ENCODE measurements at regions not wholly inside any gene's neighbourhood (a gene's known extent, or its start where the extent isn't known, plus 50 kb on each side); places are given as distances from the start of the nearest gene placed in this dataset.
"Not testable (repeated sequence)": the region's sequence is repeated elsewhere in the genome, so short reads cannot be mapped to it uniquely, and the experiment has no call there.

DNA sequence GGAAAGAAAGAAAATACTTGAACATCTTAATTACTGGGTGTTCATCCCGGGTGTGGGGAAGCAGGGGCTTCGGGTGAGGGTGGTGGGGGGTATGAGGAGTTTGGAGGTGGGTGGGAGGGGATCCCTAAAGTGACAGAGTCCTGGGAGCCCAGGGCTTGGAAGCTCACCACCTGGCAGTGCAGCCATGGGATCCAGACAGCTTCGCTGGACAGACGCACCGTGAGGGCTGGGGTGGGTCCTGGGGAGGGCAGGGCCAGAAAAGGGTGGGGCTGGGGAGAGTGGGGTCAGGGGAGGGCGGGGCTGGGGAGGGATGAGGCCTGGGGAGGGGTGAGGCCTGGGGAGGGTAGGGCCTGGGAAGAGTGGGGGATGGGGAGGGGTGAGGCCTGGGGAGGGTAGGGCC is 127.5 kb upstream of the LPCAT1 start:
- no peak for DNase-seq

DNA sequence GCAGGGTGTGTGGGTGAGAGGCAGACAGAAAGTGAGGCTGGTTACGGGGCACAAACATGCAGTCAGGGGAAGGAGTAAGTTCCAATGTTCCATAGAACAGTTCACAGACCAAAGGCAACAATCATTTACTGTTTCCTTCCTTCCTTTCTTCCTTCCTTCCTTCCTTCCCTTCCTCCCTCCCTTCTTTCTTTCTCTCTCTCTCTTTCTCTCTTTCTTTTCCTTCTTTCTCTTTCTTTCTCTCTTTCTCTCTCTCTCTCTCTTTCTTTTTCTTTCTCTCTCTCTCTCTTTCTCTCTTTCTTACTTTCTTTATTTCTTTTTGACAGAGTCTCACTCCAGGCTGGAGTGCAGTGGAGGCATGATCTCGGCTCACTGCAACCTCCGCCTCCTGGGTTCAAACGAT is 125.8 kb upstream of the LPCAT1 start:
- no peak for DNase-seq

DNA sequence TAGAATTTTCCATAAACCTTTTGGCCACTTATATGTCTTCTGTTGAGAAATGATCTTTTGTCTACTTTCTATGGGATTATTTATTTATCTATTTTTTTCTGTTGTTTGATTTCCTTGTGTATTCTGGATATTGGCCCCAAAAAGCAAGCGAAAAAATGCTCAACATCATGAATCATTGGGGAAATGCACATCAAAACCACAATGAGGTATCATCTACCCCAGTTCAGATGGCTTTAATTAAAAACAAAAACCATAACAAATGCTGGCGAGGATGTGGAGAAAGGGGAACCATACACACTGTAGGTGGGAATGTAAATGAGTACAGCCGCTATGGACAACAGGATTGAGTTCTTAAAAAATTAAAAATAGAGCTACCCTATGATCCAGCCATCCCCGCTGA is 125.0 kb upstream of the LPCAT1 start:
- no peak for DNase-seq

GRCh38 chr5:1647580-1647979 is 123.8 kb upstream of the LPCAT1 start:
- DNase-seq, result no peak

DNA sequence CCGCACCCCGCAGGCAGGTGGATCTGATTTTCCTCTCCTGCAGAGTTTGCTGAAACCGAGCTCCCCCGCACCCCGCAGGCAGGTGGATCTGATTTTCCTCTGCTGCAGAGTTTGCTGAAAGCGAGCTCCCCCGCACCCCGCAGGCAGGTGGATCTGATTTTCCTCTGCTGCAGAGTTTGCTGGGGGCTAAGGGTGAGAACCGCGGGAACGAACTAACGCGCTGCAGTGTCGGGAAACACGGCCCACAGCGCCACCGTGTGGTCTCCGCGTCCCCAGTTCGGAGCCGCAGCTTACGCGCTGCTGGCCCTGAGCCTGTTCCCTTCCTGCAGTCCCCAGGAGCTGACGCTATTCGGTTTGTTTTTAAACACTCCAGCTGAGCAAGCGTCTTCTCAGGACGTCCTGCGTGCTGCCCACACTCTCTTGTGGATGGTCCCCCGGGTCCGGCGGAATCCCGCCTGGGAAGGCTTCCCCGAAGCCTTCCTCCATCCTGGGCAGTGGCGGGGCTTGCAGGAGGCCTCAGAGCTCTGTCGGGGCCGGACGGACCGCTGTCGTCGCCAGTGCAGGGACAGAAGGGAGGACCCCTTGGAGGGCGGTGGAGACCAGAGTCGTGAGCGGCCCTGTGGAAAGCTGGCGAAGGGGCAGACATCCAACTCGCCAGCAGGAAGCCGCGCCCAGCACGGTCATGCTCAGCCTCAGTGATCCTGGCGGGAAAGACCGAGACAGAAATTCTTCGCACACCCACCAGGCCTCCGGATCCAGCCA is 121.2 kb upstream of the LPCAT1 start:
- DNase-seq, result peak; percentile 70

DNA sequence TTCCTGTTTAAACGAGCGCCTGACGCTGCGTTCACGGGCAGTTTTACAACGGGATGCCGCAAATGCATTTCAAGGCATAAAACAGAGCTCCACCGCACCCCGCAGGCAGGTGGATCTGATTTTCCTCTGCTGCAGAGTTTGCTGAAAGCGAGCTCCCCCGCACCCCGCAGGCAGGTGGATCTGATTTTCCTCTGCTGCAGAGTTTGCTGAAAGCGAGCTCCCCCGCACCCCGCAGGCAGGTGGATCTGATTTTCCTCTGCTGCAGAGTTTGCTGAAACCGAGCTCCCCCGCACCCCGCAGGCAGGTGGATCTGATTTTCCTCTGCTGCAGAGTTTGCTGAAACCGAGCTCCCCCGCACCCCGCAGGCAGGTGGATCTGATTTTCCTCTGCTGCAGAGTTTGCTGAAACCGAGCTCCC is 120.6 kb upstream of the LPCAT1 start:
- not testable (repeated sequence) for DNase-seq

- DNase-seq, result no peak
Observed at GRCh38 chr5:1643651-1644392, 120.1 kb upstream of the LPCAT1 start.

- DNase-seq, result no peak
Observed at GRCh38 chr5:1642621-1643061, 118.9 kb upstream of the LPCAT1 start.

DNA sequence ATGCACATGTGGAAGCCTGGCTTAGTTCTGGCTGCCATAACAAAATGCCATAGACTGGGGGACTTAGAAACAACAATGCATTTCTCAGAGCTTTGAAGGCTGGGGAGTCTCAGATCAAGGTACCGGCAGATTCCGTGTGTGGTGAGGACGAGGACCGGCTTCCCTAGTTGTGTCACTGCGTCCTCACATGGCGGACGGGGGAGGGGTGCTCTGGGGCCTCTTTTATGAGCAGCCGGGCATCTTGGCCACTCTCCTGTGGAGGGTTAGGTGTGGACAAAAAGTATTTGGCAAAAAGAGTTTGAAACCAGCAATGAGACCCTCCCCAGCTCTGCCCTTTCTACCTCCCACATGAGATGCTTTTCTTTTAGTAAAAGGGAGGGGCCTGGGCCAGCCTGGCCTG is 118.5 kb upstream of the LPCAT1 start:
- DNase-seq, result no peak

- peak; percentile 90 for DNase-seq
Observed at GRCh38 chr5:1641560-1642166, 117.9 kb upstream of the LPCAT1 start.

DNA sequence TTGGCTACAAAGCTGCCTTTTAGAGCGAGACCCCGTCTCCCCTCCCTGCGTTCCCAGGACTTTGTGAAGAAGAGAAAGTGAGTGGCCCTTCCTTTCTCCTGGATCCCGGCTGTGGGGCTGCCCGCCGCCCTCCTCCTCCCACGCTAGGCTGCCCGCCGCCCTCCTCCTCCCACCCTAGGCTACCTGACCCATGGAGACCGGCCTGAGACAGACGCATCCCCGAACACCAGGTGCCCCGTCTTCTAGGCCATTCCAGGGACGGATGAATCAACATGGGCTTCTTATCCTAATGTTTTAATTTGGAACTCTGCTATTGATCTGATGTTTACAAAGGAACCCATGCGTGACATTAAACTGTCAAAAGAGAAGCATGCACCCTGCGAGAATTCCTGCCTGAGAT is 117.3 kb upstream of the LPCAT1 start:
- DNase-seq, result no peak

GRCh38 chr5:1640421-1640881 is 116.7 kb upstream of the LPCAT1 start:
- DNase-seq, result no peak

DNA sequence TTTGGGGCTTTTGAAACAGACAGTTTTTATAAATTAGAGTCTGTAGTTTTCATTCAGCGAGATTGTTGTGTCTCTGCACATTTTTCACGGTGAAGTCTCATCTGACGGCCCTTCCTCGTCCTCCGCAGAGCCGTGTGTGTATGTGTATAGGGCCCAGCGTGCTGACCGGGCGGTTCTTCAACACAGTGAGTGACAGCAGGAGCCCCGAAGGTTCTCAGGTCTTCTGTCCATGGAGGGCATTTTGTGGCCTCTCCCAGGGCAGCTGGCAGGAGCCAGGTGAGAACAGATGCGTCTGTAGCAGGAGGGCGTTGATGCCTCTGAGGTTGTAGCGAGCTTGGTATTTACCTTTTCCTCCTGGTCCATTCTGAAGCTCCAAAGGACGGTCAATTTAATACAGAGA is 116.0 kb upstream of the LPCAT1 start:
- no peak for DNase-seq

DNA sequence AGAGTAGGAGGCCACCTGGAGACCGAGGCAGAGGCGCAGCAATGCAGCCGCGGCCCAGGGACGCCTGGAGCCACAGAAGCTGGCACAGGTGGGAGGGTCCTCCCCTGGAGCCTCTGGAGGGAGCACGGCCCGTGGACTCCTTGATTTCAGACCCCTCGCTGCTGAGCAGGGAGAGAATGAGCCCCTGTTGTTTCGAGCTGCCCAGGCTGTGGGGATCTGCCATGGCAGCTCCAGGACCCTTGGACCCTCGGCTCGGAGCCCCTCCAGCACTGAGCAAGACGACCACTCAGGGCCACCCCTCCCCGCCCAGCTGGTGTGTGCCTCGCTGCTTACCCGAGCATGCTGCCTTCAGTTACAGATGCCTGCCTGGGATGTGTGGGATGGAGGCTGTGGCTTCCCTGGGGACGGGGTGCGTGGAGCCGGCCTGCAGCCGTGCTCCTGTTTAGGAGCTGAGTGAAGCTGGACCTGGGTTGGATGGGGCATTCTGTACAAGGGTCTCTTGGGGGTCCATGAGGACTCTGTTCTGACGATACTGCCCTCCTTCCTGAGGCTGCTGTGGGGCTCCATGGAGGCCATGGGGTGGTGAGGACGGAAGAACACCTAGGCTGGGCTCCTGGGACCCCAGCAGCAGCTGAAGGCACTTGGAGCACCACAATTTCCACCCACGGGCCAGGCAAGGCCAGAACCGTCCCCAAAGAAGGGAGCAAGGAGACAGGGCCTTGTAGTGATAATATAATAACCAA is 115.1 kb upstream of the LPCAT1 start:
- DNase-seq, result no peak

DNA sequence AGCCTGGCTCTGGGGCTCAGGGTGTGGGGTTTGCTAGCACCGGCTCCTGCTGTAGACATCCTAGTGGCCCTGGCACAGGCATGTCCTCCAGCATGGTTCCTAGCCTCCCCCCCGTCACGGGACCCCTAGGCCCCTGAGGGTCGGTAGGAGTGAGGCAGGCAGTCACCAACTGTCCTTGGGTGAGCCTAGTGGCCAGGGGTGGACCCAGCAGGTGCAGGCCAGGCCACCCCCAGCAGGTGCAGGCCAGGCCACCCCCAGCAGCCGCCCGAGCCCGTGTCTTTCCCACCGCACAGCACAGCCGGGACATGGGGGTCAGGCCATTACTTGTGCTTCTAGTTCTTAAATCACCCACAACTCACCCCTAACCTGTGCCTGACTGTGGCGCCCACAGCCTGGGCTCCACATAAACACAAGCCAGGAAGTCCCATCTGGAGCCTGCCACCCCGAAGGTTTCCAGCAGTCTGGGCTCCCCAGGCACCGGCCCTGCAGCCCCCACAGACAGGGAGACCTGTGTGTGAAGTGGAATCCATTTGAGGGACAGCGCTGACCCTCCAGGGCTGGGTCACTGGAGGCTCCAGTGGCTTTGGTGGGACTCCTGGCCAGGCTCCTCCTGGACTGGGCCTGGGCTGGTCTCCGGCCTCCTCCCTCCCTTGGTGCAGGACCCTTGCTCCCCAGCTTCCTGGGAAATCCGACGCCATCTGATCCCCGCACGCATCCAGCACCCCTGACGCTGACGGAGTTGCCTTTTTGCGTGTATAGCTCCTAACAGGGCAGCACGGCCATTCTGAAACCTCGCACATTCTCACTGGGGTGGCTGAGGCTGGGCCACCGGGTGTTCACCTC is 114.1 kb upstream of the LPCAT1 start:
- no peak for DNase-seq

DNA sequence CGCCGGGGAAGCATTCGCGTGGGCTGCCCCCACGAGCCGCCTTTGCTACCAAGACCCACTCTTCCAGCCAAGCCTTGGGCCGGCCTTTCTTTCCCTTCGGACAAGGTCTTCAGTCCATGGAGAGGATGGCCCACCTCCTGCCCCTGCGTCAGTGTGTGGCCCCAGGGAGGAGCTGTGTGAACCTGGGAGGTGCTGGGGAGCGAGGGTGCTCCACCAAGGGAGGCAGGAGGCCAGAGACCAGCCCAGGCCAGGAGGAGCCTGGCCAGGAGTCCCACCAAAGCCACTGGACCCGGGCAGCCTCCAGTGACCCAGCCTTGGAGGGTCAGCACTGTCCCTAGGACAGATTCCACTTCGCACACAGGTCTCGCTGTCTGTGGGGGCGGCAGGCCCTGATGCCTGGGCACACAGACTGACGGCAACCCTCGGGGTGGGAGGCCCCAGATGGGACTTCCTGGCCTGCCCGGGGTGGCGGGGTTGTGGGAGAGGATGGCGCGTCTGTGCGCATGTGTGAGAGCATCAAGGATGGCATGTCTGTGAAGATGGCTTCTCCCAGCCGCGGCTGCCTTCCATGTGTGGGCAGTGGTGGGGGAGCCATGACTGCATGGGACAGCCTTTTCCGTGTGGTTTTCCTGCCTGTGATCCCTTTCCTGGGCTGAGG is 113.3 kb upstream of the LPCAT1 start:
- DNase-seq, result no peak

GRCh38 chr5:1636208-1636770 is 112.5 kb upstream of the LPCAT1 start:
- DNase-seq, result not testable (repeated sequence)

GRCh38 chr5:1635477-1635876 is 111.7 kb upstream of the LPCAT1 start:
- not testable (repeated sequence) for DNase-seq

- no peak for DNase-seq
Observed at GRCh38 chr5:1634337-1634661, 110.5 kb upstream of the LPCAT1 start.

GRCh38 chr5:1633605-1634336 is 110.0 kb upstream of the LPCAT1 start:
- peak; percentile 72 for DNase-seq

- not testable (repeated sequence) for DNase-seq
Observed at GRCh38 chr5:1631004-1631403, 107.2 kb upstream of the LPCAT1 start.

Data from MV-4-11 (cell line).